Activated CD4-positive, alpha-beta T cell treated with anti-CD3 and anti-CD28 coated beads, Interleukin-2, Interleukin-6, amounts not matched to agents 100 ng/mL and 50 ng/mL, durations not matched to agents 16 hours and 8 hours (primary cell): ENCODE measurements at regions not wholly inside any gene's neighbourhood (a gene's known extent, or its start where the extent isn't known, plus 50 kb on each side); places are given as distances from the start of the nearest gene placed in this dataset.
A peak's percentile ranks its signal among the peaks of the same experiment; 100 is the strongest.
"Not testable (repeated sequence)": the region's sequence is repeated elsewhere in the genome, so short reads cannot be mapped to it uniquely, and the experiment has no call there.

Experiments
- DNase-seq: peaks from one replicate; pipeline ENCODE4 v3.0.0-alpha.2; 2020

GRCh38 chr6:168369786-168370185 lies 50.2 kb upstream of the DACT2 start:
- no peak for DNase-seq

DNA sequence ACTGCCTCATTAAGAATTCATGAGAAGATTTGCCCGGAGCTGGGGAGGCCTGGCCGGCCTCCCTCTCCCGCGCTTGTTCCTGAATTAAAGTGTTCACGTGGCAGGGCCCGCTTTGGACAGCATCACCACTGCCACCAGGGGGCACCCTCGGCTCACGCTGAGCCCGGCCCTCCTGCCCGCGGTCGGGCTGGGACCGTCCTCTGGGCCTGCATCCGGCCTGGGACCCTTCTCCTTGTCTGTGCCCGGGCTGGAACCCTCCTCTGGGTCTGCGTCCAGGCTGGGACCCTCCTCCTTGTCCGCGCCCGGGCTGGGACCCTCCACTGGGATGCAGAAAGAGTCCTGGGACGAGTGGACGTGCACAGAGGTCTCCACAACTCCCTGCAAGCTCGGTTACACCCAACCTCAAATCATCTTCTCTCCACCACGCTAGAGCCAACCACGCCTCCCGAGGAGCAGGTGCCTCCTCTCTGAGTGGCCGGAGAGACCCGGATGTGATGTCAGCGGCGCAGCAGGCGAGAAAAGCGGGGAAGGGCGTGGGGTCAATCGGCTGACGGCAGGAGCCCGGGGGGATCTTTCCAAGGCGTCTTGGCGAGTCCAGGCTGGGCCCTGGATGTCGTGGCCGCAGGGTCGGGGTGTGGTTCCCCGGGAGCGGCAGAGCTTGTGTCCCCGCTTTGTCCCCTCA lies 50.9 kb upstream of the DACT2 start:
- DNase-seq, result peak; percentile 71

GRCh38 chr6:168371185-168371584 lies 51.6 kb upstream of the DACT2 start:
- no peak for DNase-seq

- DNase-seq, result no peak
Measured at GRCh38 chr6:168371618-168371980, 52.0 kb upstream of the DACT2 start.

- DNase-seq, result no peak
Measured at GRCh38 chr6:168371981-168372711, 52.6 kb upstream of the DACT2 start.

GRCh38 chr6:168372889-168373288 lies 53.3 kb upstream of the DACT2 start:
- DNase-seq, result no peak

DNA sequence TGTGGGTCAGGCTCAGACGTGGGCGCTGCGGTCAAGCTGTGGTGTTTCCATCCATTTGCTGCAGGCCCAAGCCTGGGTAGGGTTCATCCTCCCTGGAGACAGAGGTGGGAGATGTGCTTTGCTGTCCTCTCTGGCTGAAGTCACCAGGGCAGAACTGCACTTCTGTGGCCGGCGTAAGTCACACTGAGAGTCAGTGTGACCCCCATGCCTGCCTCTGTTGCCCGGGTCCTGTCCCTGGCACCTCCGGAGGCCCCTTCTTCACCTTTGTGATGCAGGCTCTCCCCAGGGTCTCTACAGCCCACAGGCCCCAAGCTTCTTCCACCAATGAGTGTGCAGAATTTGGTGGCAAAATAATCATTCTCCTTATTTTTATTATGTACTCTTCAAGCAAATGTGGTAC lies 53.8 kb upstream of the DACT2 start:
- DNase-seq, result no peak

DNA sequence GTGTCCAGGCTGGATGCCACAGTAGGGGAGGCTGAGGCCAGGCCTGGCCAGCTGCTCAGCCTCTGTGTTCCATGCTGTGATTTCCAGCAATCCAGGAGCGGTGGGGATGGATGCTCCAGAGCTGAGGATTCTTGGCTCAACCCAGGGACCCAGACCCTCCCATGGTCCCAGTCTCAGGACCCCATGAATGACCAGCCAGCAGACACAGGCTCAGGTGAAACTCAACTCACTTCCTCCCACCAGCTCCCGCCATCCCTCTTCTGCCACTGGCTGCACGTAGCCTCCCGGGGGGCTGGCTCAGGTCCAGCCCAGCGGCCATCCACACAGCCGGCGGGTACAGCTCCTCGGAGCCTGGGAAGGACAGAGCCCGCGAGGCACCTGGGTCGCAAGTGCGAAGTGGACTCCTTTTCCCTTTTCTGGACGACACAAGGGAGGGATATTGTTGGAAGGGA lies 54.5 kb upstream of the DACT2 start:
- DNase-seq, result no peak

DNA sequence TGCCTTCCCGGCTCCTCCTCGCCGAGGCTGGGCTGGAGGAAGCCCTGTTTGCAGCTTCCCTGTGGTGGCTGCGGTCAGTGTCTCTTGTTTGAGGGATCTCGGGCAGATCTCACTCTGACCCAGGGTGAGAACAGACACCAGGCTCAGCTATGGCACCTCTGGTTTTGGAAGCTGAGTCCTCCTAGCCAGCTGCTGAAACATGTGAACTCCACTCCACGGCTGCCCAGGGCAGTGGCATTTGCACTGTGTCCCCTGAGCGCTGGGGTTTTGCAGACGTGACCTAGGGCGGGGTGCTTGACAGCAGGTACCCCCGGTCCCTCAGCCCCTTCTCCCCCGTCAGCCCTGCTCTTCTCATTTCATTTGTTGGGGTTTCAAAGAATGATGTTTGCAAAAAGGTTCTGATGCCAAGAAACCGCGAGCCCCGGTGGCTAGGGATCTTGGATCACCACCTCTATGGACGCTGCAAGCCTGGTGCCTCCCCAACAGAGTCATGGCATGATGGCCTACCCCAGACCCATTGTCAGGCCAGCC lies 55.0 kb upstream of the DACT2 start:
- DNase-seq, result no peak

DNA sequence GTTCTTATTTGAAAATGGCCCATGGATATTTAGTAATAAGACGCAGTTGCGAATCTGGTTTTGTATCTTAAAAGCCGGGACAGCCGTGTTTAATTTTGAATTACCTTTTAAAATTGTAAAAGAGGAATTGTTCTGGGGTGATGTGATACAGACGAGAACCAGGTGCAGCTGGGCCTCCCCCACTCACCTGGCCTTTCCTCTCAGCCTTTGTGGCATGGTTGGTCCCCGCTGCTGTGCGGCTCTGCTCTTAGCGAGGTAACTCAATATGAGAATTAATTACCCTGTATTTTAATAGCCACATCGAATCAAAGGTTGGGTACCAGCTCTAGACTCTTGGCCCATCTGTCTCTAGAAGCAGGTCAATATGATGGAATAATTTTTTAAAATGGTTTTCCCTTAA lies 56.5 kb upstream of the DACT2 start:
- no peak for DNase-seq

GRCh38 chr6:168376811-168377483 lies 57.4 kb upstream of the DACT2 start:
- DNase-seq, result no peak

DNA sequence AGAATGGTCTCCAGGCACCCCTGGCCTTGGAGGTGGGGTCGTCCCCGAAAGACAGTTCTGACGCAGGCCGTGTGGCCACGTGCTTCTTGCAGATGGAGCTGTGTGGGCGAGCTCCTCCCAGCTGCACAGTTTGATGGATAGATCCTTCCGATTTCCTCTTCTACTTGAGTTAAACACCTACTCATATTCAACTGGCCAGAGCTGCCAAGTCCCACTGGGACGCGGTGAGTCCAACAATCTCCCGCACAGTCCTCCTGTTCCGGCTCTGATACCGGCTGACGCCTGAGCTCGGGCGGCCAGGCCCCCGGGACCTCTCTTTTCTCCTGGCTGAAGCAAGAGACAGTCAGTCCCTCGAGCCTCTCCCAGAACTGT lies 57.9 kb upstream of the DACT2 start:
- no peak for DNase-seq

- DNase-seq, result no peak
Measured at GRCh38 chr6:168377856-168378832, 58.6 kb upstream of the DACT2 start.

GRCh38 chr6:168379579-168379978 lies 60.0 kb upstream of the DACT2 start:
- DNase-seq, result not testable (repeated sequence)

DNA sequence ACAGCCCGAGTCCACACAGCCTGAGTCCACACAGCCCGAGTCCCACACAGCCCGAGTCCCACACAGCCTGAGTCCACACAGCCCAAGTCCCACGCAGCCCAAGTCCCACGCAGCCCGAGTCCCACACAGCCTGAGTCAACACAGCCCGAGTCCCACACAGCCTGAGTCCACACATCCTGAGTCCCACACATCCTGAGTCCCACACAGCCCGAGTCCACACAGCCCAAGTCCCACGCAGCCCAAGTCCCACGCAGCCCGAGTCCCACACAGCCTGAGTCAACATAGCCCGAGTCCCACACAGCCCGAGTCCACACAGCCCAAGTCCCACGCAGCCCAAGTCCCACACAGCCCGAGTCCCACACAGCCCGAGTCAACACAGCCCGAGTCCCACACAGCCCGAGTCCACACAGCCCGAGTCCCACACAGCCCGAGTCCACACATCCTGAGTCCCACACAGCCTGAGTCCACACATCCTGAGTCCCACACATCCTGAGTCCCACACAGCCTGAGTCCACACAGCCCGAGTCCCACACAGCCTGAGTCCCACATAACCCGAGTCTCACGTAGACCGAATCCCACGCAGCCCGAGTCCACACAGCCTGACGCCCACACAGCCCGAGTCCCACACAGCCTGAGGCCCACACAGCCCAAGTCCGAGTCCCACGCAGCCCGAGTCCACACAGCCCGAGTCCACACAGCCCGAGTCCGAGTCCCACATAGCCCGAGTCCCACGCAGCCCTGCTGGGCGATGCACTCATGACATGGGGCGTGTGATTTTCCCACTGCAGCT lies 60.6 kb upstream of the SMOC2 start:
- DNase-seq, result not testable (repeated sequence)

DNA sequence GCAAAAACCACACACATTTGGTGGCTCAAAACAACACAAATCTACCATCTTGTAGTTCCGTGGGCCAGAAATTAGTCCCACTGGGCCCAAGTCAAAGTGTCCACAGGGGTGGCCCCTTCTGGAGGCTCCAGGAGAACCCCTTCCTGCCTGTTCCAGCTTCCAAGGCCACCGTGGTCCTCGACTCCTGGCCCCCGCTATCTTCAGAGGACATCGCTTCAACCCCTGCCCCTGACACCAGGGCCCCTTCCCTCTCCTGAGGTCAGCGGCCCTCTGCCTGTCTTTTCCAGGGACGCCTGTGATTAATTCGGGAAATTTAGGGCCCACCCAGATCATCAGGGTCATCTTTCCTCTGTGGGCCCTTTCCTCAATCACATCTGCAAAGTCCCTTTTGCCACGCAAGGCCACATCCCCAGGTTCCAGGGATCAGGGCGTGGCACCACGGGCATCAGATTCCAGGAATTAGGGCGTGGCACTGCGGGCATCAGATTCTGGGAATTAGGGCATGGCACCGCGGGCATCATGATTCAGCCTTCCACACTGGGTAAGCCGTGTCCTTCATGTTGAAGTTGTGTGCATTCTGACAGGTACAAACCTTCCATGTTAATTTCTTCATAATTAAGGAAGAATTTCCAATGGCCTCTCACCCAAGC lies 59.9 kb upstream of the SMOC2 start:
- no peak for DNase-seq

- no peak for DNase-seq
Measured at GRCh38 chr6:168381726-168382458, 59.1 kb upstream of the SMOC2 start.

DNA sequence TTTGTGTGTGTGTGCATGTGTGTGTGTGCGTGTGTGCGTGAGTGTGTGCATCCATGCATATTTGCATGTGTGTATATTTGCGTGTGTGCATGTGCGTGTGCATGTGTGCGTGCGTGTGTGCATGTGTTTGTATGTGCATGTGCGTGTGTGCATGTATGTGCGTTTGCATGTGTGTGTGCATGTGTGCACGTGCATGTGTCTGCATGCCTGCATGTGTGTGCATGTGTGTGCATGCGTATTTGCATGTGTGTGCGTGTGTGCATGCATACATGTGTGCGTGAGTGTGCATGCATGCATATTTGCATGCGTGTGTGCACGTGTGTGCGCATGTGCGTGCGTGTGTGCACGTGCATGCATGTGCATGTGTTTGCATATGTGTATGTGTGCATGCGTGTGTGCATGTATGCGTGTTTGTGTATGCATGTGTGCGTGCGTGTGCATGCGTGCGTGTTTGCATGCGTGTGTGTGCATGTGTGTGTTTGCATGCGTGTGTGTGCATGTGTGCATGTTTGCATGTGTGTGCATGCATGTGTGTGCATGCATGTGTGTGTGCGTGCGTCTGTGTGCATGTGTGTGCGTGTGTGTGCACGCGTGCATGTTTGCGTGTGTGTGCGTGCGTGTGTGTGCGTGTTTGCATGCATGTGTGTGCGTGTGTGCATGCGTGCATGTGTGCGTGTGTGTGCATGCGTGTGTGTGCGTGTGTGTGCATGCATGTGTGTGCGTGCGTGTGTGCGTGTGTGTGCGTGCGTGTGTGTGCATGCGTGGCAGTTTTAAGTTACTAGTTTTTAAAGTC lies 57.7 kb upstream of the SMOC2 start:
- no peak for DNase-seq
